OCI-LY3 (cell line): ENCODE measurements at regions not wholly inside any gene's neighbourhood (a gene's known extent, or its start where the extent isn't known, plus 50 kb on each side); places are given as distances from the start of the nearest gene placed in this dataset.

ENCODE experiments used
- CTCF ChIP-seq: fragments of 200-600, 300-600 bp; sonication (generic); IDR thresholded peaks from 2 replicates; pipeline ENCODE4 v1.5.1; 2014; ENCODE audit warnings: antibody characterized with exemption, low read length, low read depth
- EZH2phosphoT487 ChIP-seq: fragments of 200-600 bp; shearing (Covaris generic); IDR thresholded peaks from 2 replicates; pipeline ENCODE4 v1.6.1; 2018; ENCODE audit warnings: antibody characterized with exemption, mixed run types, low read depth

DNA sequence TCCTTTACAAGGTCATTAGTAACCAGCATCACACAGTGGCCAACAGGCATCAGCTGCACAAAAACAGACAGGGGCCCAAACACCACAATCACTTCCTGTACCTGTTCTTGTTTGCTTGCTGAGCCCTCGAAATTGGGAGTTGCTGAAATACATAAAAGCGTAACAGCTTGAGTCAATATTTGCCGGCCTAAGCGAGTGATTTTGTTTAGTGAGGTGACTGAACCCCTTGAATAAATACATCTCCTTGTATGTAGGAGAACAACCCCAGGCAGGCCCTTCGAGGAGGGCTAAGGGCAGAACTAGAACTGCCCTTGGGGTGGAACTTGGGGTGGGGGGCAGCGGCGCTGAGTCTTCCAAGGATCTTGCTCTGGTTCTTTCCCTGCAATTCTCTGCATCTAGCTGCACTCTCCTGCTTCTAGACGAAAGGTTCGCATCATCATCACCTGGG lies 502.5 kb downstream of the RASEF start:
- no peak for TF ChIP-seq CTCF
- no peak for TF ChIP-seq EZH2phosphoT487
